NCI-H146 (cell line): ENCODE measurements at regions not wholly inside any gene's neighbourhood (a gene's known extent, or its start where the extent isn't known, plus 50 kb on each side); places are given as distances from the start of the nearest gene placed in this dataset.
A peak's percentile ranks its signal among the peaks of the same experiment; 100 is the strongest.
"Not testable (repeated sequence)": the region's sequence is repeated elsewhere in the genome, so short reads cannot be mapped to it uniquely, and the experiment has no call there.

Source experiments
- DNase-seq: peaks from one replicate; lab custom pipeline; 2025; lab: John Stamatoyannopoulos, UW

- DNase-seq = not testable (repeated sequence)
Observed at GRCh38 chr4:64727391-64727790, 318.1 kb upstream of the TECRL start.

GRCh38 chr4:64724689-64725088, 315.4 kb upstream of the TECRL start:
- no peak for DNase-seq

GRCh38 chr4:64721106-64721505, 311.9 kb upstream of the TECRL start:
- DNase-seq = no peak

GRCh38 chr4:64718091-64718490, 308.8 kb upstream of the TECRL start:
- no peak for DNase-seq

GRCh38 chr4:64715741-64716140, 306.5 kb upstream of the TECRL start:
- no peak for DNase-seq

- peak; percentile 53 for DNase-seq
Observed at GRCh38 chr4:64713256-64713840, 304.1 kb upstream of the TECRL start.

GRCh38 chr4:64712590-64712989, 303.3 kb upstream of the TECRL start:
- DNase-seq = peak; percentile 26

GRCh38 chr4:64705989-64706388, 296.7 kb upstream of the TECRL start:
- no peak for DNase-seq

- no peak for DNase-seq
Observed at GRCh38 chr4:64698171-64698570, 288.9 kb upstream of the TECRL start.

GRCh38 chr4:64682946-64683345, 273.7 kb upstream of the TECRL start:
- no peak for DNase-seq

GRCh38 chr4:64682481-64682880, 273.2 kb upstream of the TECRL start:
- DNase-seq = no peak

GRCh38 chr4:64673121-64673520, 263.9 kb upstream of the TECRL start:
- not testable (repeated sequence) for DNase-seq

GRCh38 chr4:64670647-64671046, 261.4 kb upstream of the TECRL start:
- no peak for DNase-seq

- DNase-seq = no peak
Observed at GRCh38 chr4:64643841-64644240, 234.6 kb upstream of the TECRL start.

- DNase-seq = no peak
Observed at GRCh38 chr4:64642936-64643335, 233.7 kb upstream of the TECRL start.

- DNase-seq = not testable (repeated sequence)
Observed at GRCh38 chr4:64640402-64640801, 231.2 kb upstream of the TECRL start.

- DNase-seq = no peak
Observed at GRCh38 chr4:64625438-64625837, 216.2 kb upstream of the TECRL start.

GRCh38 chr4:64617800-64618199, 208.6 kb upstream of the TECRL start:
- peak; percentile 3 for DNase-seq

- no peak for DNase-seq
Observed at GRCh38 chr4:64614276-64614675, 205.0 kb upstream of the TECRL start.

GRCh38 chr4:64613046-64613445, 203.8 kb upstream of the TECRL start:
- no peak for DNase-seq

- DNase-seq = no peak
Observed at GRCh38 chr4:64598066-64598465, 188.8 kb upstream of the TECRL start.

GRCh38 chr4:64594723-64595122, 185.5 kb upstream of the TECRL start:
- no peak for DNase-seq

- DNase-seq = no peak
Observed at GRCh38 chr4:64588507-64588906, 179.3 kb upstream of the TECRL start.

- peak; percentile 46 for DNase-seq
Observed at GRCh38 chr4:64584981-64585557, 175.8 kb upstream of the TECRL start.
